Esophagus squamous epithelium (tissue), 5 donors: ENCODE measurements at regions not wholly inside any gene's neighbourhood (a gene's known extent, or its start where the extent isn't known, plus 50 kb on each side); places are given as distances from the start of the nearest gene placed in this dataset.

Experiments used
- DNase-seq: peaks from one replicate; lab custom pipeline; 2025; lab: John Stamatoyannopoulos, UW
- H3K27ac ChIP-seq, 4 donors: fragments of 200-600 bp; sonication (generic); one replicate each; pipeline ENCODE4 v1.5.1; 2016 to 2019; ENCODE audit warnings: mild to moderate bottlenecking in 1 of 4
- H3K27me3 ChIP-seq, 4 donors: fragments of 200-600 bp; sonication (generic); 1 replicate in 3 of 4; 2 replicates in 1 of 4; pipeline versions ENCODE4 v1.5.1 to v1.6.0; 2017 to 2021; ENCODE audit warnings: antibody characterized with exemption in 1 of 4
- H3K36me3 ChIP-seq, 3 donors: fragments of 200-600 bp; sonication (generic); one replicate each; pipeline ENCODE4 v1.5.1; 2016 to 2019
- H3K4me1 ChIP-seq, 3 donors: fragments of 200-600 bp; sonication (generic); one replicate each; pipeline ENCODE4 v1.5.1; 2017 to 2019
- H3K4me3 ChIP-seq, 4 donors: fragments of 200-600 bp; sonication (generic); 1 replicate in 3 of 4; 2 replicates in 1 of 4; pipeline ENCODE4 v1.5.1; 2016 to 2019; ENCODE audit warnings: mild to moderate bottlenecking in 2 of 4, moderate library complexity in 1 of 4
- H3K9me3 ChIP-seq, 3 donors: fragments of 200-600 bp; sonication (generic); one replicate each; pipeline ENCODE4 v1.5.1; 2016 to 2019
- POLR2A ChIP-seq, 4 donors: fragments of 450-650 bp; IDR thresholded peaks; one replicate each; pipeline ENCODE4 v1.6.1; 2017; ENCODE audit warnings: antibody characterized with exemption in 4 of 4, mild to moderate bottlenecking in 4 of 4, moderate library complexity in 3 of 4
- WGBS, 2 donors: methylation state at CpG; one replicate each; pipeline ENCODE4 v1.1.5; 2018; 5-methylcytosine and 5-hydroxymethylcytosine counted together
- intact Hi-C: fragments of 100-400 bp; cut with DNase I; formaldehyde crosslinking; loops from one replicate; pipeline ENCODE4 v1.15.0; 2022
- TF ChIP-seq, protein P1 (sequence below), 6 experiments: fragments of 450-650 bp in 4 of 6; fragments of 200-600 bp in 2 of 6; sonication (generic) in 2 of 6; IDR thresholded peaks; one replicate each; pipeline ENCODE4 v1.5.1; 2016 to 2019; ENCODE audit warnings: antibody characterized with exemption in 6 of 6, mild to moderate bottlenecking in 4 of 6, moderate library complexity in 4 of 6
- donor health status: DM: yes; HTN: yes; CAD: no.

DNA sequence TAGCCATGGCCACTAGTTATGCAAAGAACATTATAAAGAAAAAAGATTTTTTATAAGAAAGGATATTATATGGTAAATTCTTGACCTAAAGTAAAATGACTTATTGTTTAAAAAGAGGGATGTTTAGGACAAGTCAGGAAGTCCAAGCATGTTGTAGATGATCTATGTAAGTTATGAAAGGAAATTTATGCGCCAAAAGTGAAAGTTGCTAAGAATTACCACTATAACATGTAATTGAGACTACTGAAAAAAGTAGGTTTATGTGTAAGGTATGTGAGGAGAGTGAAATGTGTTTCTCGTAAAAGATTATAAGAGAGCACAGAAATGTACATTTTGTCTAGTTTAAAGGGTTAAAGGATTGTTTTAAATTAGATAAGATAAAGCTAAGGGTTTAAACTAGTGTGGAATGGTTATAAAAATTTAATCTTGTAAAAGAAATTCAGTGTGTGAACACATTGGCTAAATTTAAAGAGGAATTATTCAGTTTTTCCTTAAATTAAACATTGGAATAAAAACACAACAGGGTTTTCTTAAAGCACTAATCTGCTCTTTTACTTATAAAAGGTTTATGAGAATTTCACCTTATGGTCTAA, 1100.4 kb upstream of the EDIL3 start:
- TF ChIP-seq, protein P1, sequence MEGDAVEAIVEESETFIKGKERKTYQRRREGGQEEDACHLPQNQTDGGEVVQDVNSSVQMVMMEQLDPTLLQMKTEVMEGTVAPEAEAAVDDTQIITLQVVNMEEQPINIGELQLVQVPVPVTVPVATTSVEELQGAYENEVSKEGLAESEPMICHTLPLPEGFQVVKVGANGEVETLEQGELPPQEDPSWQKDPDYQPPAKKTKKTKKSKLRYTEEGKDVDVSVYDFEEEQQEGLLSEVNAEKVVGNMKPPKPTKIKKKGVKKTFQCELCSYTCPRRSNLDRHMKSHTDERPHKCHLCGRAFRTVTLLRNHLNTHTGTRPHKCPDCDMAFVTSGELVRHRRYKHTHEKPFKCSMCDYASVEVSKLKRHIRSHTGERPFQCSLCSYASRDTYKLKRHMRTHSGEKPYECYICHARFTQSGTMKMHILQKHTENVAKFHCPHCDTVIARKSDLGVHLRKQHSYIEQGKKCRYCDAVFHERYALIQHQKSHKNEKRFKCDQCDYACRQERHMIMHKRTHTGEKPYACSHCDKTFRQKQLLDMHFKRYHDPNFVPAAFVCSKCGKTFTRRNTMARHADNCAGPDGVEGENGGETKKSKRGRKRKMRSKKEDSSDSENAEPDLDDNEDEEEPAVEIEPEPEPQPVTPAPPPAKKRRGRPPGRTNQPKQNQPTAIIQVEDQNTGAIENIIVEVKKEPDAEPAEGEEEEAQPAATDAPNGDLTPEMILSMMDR (IDR thresholded peaks at IDR 0.05) = no peak
- no peak for TF ChIP-seq POLR2A (IDR thresholded peaks at IDR 0.05)
- intact Hi-C loops = no loop called here
- no peak overlapping the region for H3K27ac ChIP-seq
- no peaks in the 10 kb centered on the region for H3K27me3 ChIP-seq
- peaks cover 0 to 6% (median 0%) of the 10 kb centered on the region in 3 donors for H3K9me3 ChIP-seq
- WGBS, 2 donors = 75 to 78% methylated on average over 2 of the region's 2 CpGs
- no peak for DNase-seq
- no peaks in the 10 kb centered on the region for H3K36me3 ChIP-seq
- H3K4me3 ChIP-seq = no peak overlapping the region
- no peaks in the 10 kb centered on the region for H3K4me1 ChIP-seq

DNA sequence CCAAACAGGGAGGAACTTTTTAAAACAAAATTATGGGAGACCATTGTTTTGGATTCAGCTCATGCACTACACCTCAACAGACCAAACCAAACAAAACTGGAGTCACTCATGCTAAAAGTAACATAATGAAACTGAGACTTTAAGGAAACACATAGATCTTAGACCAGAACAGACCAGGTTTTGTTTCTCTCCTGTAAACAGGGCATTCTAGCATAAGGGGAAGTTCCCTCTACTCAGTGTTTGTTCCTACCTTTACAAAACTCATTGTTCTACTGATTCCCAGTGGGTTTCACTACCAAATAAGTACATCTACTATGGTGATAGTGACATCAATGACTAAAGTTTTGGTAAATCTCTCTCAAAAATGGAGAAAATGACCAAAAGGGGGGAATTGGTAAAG, 1103.6 kb upstream of the EDIL3 start:
- no peak for DNase-seq
- Histone ChIP-seq H3K9me3 (peaks cover 0 to 6% (median 0%) of the 10 kb centered on the region in 3 donors), H3K27ac (no peak overlapping the region), H3K4me1 (no peaks in the 10 kb centered on the region), H3K27me3 (no peaks in the 10 kb centered on the region), H3K4me3 (no peak overlapping the region), H3K36me3 (no peaks in the 10 kb centered on the region)
- intact Hi-C loops = no loop called here
- TF ChIP-seq, protein P1 (IDR thresholded peaks at IDR 0.05) = no peak
- TF ChIP-seq POLR2A (IDR thresholded peaks at IDR 0.05) = no peak

DNA sequence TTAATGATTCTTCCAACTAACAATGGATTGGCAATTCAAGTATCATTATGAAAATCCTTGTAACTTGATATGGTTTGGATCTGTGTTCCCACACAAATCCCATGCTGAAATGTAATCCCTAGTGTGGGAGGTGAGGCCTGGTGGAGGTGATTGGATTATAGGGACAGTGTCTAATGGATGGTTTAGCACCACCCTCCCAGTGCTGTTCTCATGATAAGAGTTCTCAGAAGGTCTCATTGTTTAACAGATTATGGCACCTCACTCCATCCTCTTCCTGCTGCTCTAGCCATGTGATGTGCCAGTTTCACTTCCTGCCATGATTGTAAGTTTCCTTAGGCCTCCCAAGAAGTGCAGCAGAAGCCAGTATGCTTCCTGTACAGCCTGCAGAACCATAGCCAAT, 1116.2 kb upstream of the EDIL3 start:
- Histone ChIP-seq H3K4me3 (no peak overlapping the region), H3K27ac (no peak overlapping the region), H3K9me3 (no peaks in the 10 kb centered on the region), H3K36me3 (no peaks in the 10 kb centered on the region), H3K27me3 (no peaks in the 10 kb centered on the region), H3K4me1 (no peaks in the 10 kb centered on the region)
- no peak for DNase-seq
- intact Hi-C loops = no loop called here
- TF ChIP-seq, protein P1 (IDR thresholded peaks at IDR 0.05) = no peak
- no peak for TF ChIP-seq POLR2A (IDR thresholded peaks at IDR 0.05)

DNA sequence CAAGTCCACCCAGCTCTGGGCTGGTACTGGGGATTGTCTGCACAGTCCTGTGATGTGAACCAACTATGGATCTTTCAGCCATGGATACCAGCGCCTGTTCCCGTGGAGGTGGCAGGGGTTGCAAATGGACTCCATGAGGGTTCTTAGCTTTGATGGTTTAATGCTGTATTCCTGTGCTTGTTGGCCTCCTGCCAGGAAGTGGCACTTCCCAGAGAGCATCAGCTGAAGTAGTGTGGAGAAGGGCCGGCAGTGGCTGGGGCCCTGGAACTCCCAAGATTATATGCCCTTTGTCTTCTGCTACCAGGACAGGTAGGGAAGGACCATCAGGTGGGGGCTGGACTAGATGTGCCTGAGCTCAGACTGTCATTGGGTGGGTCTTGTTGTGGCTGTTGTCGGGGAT, 1104.8 kb upstream of the COX7C start:
- no peak for DNase-seq
- TF ChIP-seq, protein P1 (IDR thresholded peaks at IDR 0.05) = no peak
- TF ChIP-seq POLR2A (IDR thresholded peaks at IDR 0.05) = no peak
- H3K27ac ChIP-seq = no peak overlapping the region
- H3K4me1 ChIP-seq = no peaks in the 10 kb centered on the region
- intact Hi-C loops = no loop called here
- no peak overlapping the region for H3K4me3 ChIP-seq
- no peaks in the 10 kb centered on the region for H3K36me3 ChIP-seq
- WGBS, 2 donors = 67% methylated on average over 1 of the region's 4 CpGs; no CpG with 5 or more reads in 1 of the 2 donors
- no peaks in the 10 kb centered on the region for H3K27me3 ChIP-seq
- H3K9me3 ChIP-seq = no peaks in the 10 kb centered on the region

DNA sequence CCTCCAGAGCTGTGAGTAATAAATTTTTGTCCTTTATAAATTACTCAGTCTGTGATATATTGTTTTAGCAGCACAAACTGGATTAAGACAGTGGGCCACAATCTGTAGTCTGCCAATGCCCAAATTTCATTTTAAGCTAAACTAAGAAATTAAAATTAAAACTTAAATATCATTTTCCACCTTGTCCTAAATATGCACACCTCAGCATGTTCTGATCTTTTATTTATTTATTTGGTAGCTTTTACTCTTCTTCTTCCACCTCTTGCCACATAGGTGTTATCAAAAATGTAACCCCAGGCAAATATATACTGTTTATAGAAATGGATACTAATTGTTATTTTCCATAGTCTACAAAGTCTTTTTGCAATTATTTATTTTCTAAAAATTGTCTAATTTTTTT, 1102.2 kb upstream of the COX7C start:
- no peaks in the 10 kb centered on the region for H3K9me3 ChIP-seq
- DNase-seq = no peak
- intact Hi-C loops = no loop called here

More for the DNA sequence above, 1102.2 kb upstream of the COX7C start:
- Histone ChIP-seq H3K4me3 (no peak overlapping the region), H3K27me3 (no peaks in the 10 kb centered on the region), H3K27ac (no peak overlapping the region), H3K36me3 (no peaks in the 10 kb centered on the region), H3K4me1 (no peaks in the 10 kb centered on the region)
- TF ChIP-seq, protein P1 (IDR thresholded peaks at IDR 0.05) = no peak
